Fibroblast of gingiva (primary cell): ENCODE measurements at regions not wholly inside any gene's neighbourhood (a gene's known extent, or its start where the extent isn't known, plus 50 kb on each side); places are given as distances from the start of the nearest gene placed in this dataset.
A peak's percentile ranks its signal among the peaks of the same experiment; 100 is the strongest.
"Not testable (repeated sequence)": the region's sequence is repeated elsewhere in the genome, so short reads cannot be mapped to it uniquely, and the experiment has no call there.

Experiments
- DNase-seq: peaks from one replicate; pipeline ENCODE4 v3.0.0-alpha.2; 2011; ENCODE audit warnings: low read depth

DNA sequence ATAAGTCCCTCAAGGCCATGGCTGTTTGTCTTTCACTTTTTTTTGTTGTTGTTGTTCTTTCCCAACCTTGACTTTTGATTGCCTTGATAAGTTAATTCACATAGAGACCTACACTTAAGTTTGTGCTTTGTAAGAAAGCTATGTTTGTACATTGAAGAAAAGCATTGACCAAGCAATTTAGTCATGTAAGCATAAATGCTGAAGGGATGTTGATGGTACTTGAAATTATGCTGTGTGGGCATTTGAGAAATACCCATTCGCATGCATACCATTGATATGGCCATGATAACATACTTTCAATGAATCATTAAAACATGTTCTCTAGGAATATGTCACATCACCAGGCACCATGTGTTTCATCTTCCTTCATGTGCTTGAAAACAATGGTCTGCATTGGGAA, 803.7 kb upstream of the TMEM132C start:
- DNase-seq = no peak

DNA sequence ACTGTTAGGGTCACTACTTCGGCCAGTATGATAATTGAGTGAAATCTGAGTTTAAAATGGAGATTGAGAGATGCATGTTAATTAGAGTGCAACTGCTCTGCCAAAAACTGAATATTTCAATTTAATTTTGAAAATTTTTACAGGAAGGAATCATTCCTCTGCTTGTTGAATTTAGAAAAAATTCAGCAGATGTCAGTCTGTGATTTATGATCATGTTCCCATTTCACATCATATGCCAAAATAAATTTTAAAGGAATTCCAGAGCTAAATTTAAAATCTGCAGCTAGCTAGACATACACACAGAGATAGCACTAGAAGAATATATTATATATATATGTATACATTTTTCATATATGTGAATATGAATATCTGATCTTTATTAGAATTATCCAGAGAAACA, 797.6 kb upstream of the TMEM132C start:
- DNase-seq = no peak

DNA sequence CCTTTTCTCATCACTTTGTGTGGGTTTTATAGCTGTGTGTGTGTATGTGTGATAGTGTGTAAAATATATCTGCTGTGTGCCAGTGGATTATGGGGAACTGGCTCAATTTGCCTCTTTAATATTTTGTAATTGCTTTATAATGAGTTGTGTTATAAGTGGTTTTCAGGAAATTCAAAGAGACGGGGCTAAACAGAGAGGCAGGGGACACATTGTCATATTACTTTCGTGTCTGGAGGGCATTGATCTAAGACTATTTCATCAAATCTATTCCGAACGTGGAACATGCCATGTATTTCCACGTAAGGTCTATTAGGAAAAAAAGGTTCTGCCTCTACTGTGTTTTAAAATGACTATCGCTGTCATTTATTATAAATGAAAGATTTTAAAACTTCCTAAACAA, 793.2 kb upstream of the TMEM132C start:
- DNase-seq = no peak

DNA sequence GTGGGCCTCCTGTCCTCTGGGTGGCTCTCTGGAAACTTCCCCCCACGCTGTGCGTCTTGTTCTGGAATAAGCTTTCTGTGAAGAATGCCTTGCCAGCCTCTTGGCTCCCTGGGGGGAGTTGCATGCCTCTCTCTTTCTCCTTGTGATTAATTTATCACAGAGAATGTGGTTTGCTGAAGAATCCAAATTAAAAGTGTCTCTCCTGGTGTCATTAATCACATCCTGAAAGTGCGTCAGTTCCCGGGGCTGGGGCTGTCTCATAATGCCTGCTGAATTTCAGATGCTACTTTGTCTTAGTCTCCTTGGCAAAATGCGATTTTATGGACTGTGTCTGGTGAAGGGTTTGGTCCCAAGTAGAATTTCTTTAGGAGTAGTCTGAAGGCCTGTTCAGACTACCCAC, 787.7 kb upstream of the TMEM132C start:
- DNase-seq = no peak

DNA sequence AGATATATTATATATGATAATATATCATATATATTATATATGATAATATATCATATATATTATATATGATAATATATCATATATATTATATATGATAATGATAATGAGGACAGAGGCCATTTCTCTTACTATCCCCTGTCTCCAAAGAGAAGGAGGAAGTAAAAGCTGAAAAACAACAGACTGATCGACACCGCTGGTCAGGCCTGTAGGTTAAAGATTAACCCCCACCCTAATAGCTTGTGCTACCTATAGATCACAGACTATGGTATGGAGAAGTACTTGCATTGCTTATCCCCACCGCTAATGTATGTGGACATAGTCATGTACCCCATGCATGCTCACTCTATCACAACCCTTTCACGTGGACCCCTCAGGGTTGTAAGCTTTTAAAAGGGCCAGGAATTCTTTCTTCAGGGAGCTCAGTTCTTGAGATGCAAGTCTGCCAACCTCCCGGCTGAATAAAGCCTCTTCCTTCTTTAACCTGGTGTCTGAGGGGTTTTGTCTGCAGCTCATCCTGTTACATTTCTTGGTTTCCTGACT, 786.1 kb upstream of the TMEM132C start:
- DNase-seq = no peak

DNA sequence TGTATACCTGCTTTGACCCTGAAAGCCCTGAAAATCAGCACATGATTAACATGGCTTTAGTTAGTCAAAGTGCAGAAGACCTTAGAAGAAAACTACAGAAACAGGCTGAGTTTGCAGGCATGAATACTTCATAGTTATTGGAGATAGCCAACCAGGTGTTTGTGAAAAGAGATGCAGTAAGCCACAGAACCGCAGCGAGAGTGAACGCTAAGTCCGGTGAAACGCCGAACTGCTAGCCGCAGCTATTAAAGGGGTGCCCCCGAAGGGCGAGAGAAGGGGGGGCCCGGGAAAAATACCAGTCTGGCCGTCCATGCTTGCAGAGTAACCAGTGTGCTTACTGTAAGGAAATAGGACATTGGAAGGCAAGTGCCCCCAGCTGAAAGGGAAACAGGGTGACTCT, 784.0 kb upstream of the TMEM132C start:
- no peak for DNase-seq

DNA sequence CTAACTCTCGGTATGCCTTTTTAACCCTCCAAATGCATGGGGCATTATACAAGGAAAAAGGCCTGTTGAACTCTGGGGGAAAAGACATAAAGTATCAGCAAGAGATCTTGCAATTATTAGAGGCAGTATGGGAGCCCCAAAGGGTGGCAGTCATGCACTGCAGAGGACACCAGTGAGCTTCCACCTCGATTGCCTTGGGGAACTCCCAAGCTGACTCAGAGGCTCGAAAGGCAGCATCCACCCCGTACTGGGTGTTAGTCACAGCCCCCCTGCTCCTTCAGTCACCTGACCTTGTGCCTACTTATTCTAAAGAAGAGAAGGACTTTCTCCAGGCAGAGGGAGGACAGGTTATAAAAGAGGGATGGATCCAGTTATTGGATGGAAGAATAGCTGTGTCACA, 781.4 kb upstream of the TMEM132C start:
- DNase-seq = peak; percentile 83

DNA sequence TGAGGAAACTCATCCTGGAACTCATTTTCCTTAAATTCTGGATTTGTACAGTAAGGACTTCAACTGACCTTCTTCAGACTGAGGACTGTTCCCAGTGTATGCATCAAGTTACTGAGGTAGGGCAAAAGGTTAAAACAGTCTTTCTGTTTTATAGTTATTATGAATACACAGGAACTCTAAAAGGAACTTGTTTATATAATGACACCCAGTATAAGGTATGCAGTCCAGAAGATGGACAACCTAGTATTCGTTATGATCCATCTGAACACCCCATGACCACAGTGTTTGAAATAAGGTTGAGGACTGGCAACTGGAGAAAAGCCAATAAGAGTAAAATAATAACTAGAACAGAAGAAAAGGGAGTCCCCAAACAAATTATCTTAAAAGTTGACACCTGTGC, 779.9 kb upstream of the TMEM132C start:
- DNase-seq = no peak

DNA sequence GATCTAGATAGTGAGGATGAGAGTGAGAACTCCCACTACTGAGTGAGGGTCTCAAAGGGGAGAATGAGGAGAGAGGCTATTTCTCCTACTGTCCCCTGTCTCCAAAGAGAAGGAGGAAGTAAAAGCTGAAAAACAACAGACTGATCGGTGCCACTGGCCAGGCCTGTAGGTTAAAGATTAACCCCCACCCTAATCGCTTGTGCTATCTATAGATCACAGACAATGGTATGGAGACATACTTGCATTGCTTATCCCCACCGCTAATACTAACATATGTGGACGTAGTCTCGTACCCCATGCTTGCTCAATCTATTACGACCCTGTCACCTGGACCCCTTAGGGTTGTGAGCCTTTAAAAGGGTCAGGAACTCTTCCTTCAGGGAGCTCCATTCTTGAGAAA, 777.9 kb upstream of the TMEM132C start:
- DNase-seq = no peak

DNA sequence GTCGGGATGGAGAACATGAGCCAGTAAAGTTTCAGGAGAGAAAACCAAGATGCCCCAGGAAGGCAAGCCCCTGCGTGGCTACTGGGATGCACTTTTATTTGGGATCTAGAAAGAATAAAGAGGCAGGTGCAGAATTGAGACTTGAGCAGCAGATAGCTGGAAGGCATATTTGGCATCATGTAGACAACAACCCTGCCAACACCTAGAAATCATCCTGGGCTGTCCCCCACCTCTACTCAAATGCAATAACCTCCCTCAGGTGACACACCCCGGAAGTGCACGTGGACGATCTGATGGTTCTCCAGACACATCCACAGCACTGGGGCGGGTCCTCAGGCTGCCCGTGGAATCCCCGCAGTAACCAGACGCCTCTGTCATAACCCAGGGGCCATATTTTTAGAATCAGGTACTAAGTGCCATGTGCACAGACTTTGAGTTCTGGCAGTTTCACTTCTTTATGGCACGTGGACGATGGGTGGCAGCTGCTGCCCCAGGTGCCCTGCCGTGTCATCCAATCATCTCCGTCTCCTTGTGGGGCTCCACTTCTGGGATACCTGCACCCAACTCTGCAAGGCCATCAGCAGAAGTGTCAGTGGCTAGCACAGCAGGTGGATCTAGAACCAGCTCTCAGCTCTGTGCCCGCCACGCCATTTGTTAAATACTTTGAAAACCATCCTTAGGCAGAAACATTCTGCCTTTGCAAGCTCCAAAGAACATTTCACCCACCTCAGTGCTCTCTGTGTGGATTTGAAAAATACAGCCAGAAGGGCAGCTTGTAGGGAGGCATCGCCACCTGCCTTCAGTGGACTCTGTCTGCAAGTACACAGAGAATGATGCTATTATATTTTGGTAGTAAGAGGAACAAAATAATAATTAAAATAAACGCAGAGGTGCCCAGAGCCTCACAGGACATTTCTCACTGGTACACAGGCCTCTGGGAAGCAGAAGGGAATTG, 771.7 kb upstream of the TMEM132C start:
- no peak for DNase-seq

DNA sequence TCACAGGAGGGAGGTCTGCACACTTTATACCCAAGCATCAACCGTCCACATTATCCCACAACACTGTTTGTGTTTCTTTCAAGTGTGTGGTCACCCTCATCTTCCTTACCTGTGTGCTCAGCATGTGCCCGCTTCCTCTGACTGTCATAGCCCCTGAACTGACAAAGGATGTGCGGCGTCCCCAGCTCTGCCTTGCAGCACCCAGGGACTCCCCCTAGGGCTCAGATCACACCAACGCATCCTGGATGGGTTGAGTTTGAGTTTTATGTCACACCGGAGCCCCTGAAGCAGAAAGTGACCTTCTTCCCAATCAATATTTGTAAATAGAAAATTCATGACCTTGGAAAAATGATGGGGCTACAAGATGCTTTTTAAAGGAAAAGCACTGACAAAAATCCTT, 770.7 kb upstream of the TMEM132C start:
- DNase-seq = no peak

DNA sequence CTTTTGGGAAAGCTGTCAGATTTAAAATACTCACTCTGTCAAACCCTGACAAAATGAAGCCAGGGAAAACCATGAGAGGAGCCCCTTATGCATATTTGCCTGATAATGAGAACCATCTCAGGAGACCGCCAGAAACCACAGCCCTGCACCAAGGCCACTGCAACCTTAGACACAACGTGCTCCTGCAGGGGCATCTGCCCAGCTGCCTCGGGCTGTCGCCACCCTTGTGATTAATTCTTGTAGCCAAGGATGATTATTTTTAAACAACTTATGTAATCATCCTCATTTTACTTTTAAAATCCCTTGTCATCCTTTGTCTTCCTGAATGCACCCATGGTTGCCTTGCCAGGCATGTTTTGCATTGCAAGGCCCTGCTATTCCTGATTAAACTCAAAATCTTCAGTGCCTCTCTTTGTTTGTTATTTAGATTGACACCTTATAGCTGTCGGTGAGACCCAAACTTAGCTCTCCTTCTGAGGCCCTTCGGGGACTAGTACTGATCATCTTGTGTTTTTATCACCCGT, 766.4 kb upstream of the TMEM132C start:
- no peak for DNase-seq

DNA sequence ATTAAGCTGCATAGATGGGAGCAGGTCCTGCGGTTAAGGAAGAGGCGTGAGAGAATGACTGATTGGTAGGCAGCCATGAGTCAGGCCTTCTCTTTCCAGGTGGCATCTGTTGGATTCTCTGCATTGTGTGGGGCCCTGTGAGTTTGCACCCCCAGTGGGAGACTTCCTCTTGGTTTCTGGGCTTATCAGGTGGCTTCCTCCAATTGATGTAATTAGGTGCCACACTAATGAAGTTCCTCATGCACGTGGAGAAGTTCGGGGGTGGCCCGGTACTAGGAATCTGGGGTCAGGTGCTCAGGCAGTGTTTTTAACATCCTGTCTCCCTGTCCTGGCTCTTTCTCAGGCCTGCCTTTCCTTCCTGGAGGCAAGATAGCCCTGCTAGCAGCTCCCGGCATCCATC, 765.1 kb upstream of the TMEM132C start:
- DNase-seq = no peak

DNA sequence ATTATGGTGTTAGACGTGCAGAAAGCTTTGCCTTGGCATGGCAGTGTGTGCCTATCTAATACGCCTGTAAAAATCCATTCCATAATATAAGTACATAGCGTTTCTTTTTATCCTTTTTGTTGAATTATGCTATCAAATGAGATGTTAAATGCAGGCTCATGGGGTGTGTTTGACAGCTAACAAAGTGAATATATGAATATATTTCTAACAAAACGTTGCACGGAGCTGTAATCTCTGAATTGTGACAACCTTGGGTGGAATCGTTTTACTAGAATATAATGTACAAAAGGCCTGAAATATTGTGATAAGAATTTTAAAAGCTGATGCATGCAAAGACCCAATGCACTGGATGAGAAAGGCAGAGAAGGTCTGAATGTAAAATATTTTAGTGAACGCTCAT, 763.7 kb upstream of the TMEM132C start:
- no peak for DNase-seq

DNA sequence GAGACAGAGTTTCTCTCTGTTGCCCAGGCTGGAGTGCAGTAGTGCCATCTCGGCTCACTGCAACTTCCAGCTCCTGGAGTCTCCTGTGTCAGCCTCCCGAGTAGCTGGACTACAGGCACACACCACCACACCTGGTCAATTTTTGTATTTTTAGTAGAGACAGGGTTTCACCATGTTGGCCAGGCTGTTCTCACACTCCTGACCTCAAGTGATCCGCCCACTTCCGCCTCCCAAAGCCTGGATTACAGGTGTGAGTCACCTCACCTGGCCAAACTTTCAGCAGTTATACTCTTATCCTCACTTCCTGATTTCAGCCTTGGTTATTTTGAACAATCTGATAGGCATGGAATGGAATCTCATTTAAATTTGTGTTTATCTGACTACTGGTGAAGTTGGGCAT, 763.0 kb upstream of the TMEM132C start:
- not testable (repeated sequence) for DNase-seq

DNA sequence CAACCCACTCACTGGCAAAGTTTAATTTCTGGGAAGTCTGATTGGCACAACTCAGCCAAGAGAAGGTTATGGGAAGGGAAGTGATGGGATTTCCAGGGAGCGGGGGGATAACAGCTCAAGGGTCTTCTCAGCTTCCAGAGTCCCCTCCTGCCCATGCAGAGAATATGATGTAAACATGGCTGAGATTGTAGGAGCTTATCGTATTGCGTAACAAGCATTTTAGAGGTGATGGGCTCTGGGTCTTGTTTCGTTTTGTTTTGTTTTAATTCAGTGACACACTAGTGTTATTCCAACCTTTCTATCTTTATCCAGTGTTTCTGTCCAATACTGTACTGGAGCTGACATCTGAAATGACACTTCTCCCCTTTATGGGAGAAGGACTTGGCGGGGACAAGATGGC, 762.1 kb upstream of the TMEM132C start:
- DNase-seq = no peak

DNA sequence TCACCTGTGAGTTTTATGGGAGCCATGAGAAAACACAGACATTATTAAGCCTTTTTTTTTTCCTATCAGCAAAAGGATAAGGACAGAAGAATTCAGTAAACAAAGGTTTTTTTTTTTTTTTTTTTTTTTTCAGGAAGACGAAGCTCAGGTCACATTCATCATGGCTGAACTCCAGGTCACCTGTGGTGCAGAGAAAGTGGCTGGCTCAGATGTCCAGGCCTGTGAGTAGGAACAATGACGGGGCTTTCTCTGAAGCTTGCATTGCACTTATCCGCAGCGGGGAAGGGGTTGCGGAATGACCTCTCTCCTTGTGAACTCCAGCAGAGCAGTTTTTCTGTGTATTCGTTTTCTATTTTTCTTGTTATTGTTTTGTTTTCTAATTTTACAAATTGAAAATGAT, 759.6 kb upstream of the TMEM132C start:
- no peak for DNase-seq

DNA sequence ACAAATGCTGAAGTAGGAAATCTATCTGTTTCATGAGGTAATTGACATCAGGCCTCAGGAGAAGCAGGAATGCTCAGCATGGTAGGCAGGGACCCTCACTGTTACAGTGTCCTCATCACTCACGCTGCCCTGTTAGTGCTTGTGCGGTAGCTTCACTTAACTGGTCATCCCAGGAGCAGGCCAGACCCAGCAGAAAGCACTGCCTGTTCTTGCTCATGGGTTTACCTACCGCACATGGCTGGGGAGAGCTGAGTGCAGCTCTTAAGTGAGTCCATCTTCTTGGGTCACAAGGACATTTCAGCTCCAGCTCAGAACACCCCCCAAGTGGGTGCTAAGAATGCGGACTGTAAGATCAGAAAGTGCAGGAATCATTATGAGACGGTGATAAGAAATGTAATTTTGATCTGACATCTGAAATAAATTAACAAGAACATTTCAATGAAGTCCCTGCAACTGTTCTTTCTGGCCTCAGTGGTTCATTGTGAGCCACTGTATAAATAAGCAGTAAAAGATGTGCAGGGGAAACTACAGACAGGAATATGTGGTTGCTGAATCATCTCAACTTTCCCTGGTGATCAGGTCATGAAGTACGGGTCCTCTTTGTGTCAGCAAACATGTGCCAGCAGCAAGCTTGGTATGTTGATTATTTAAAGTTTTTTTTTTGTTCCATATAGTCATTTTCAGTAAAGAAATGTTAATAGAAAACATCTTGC, 757.7 kb upstream of the TMEM132C start:
- DNase-seq = peak; percentile 87

DNA sequence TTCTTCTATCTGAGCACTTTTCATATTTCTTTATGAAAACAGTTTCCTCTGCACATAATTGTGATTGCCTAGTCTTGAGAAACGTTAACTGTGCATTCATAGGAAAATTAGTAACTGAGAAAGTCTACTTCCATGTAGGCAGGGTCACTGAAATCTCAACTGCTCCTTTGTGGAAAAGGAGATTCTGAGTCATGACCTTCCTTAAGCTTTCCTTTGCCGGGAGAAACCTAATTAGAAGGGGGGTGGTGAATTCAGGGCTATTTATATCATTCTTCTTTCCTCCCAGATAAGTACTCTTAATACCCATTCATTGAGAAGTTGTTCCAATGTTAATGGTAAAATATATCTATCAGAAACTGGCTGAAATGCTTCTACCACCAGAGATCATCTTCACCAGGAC, 751.0 kb upstream of the TMEM132C start:
- no peak for DNase-seq

DNA sequence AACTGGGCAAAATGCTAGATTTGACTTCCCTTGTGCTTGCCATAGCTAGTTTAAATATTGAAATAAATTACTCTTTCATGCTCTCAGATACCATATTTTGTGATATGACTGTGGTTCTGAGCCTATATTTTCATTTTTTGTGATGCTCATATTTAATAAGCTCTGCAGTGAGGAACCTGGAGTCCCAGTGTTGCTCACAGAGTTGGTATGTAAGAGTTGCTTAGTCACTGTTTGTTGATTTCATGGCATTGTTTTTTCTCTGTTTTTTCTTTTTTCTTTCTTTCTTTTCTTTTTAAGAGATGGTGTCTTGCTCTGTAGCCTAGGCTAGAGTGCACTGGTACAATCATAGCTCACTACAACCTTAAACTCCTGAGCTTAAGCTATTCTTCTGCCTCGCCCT, 750.5 kb upstream of the TMEM132C start:
- peak; percentile 47 for DNase-seq

DNA sequence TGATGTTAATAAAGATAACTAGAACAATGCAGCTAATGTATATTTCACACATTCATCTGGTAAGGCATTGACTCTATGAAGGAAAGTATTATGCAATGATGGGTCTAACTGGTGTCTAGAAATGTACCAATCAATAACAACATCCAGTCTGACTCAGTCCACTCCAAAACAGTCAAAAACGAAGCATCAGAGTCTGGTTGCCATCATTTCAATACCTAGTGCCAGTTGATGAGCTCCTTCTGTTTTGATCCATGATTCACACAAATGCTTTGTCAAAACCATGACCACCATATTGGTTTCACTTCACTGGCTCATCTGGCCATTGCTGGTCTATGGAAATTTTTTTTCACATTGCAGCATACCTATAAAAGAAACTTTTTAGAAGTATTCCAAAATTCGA, 747.2 kb upstream of the TMEM132C start:
- no peak for DNase-seq

DNA sequence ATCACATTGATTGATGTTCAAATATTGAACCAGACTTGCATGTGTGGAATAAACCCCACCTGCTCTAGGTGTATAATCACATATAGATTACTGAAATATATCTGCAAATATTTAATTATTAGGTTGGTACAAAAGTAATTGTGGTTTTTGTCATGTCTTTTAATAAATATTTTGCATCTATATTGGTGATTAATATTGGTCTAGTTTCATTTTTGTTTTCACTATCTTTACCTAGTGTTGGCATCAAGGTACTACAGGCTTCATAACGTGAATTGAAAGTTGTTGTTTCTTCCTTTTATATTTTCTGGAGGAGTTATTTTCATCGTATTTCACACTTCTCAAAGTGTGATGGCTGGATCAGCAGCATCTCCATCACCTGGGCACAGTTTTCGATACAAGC, 740.0 kb upstream of the TMEM132C start:
- no peak for DNase-seq

DNA sequence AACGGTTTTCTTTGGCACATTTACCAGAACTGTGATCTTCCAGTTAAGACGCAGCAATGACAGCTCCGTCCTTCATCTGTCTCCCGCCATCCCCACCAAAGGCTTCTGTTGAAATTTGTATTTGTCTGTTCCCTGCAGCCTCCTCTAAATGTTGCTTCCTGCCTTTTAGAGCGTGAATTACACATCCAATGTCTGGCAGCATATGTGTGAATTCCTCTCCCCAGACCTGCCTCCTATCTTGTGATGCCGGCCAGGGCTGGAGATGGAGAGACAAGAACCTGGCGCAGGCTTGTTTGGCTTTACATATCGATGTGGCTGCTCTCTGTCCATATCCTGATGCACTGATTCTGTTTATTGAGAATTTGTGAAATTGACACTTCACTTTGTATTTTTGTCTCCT, 738.4 kb upstream of the TMEM132C start:
- DNase-seq = no peak
